ENCODE measurements at regions not wholly inside any gene's neighbourhood (a gene's known extent, or its start where the extent isn't known, plus 50 kb on each side); places are given as distances from the start of the nearest gene placed in this dataset.

DNA sequence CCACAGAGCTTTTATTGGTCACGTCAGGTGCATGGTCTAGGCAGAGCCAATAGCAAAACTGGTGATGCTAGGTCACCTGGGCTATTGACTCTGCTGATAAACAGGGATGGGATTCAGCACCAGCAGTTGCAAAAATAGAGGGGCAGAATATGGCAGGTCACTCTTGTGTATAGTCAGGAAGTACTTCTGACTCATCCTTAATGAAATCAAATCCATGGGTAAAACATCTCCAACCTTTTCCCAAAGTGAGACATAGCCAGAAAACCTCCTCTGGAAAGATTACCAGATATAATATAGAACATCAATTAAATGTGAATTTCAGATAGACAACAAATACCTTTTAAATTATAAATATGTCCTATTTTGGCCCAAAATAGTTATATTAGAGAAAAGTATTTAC is 383.2 kb downstream of the METTL15 start:
- DNase-seq (ENCODE audit: low read depth in 2 of 2), result peak in 1 of 2 donors; percentile 20

DNA sequence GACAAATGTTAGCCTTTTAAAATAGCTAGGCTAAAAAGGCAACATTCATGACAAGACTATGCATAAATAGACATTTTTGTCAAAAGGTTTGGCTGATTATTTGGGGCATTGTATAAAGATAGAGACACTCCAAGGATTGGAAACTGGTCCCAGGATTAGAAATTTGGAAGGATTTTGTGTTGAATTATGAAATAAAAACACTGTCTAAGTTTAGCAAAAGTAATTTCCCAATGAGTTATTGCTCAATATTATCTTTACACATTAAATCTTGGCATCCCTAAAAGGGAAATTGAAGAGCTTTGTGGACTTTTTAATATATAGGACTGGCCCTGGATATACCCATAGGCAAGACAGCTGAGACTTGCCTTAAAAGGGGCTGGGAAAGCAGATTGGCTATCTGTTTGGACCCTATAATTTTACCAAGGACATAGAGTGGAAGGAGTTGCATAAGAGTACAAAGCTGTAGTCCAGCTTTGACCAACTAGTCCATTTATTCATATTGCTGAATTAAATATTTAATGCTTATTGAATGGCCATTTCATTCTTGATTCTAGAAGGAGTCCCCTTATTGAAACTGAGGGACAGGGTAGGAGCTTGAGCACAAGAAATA is 382.7 kb downstream of the METTL15 start:
- no peak for DNase-seq (ENCODE audit: low read depth in 2 of 2)

DNA sequence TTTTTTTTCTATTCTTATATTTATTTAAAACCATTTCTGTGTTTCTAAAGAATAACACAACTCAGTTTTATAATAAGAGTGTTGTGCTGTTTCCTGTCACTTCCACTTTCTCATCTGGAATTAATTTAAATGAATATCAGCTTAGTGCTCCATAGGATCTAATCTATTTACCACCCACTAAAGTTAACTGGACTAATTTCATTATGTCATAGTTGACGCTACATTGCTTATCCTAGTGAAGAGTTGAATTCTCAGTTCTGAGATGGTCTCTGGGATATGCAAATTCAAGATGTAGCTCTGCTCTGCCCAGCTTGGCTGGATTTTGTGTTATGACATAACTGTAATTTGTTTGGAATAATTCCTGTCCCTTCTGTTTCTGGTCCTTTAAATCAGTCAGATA is 380.1 kb downstream of the METTL15 start:
- no peak for DNase-seq (ENCODE audit: low read depth in 2 of 2)

DNA sequence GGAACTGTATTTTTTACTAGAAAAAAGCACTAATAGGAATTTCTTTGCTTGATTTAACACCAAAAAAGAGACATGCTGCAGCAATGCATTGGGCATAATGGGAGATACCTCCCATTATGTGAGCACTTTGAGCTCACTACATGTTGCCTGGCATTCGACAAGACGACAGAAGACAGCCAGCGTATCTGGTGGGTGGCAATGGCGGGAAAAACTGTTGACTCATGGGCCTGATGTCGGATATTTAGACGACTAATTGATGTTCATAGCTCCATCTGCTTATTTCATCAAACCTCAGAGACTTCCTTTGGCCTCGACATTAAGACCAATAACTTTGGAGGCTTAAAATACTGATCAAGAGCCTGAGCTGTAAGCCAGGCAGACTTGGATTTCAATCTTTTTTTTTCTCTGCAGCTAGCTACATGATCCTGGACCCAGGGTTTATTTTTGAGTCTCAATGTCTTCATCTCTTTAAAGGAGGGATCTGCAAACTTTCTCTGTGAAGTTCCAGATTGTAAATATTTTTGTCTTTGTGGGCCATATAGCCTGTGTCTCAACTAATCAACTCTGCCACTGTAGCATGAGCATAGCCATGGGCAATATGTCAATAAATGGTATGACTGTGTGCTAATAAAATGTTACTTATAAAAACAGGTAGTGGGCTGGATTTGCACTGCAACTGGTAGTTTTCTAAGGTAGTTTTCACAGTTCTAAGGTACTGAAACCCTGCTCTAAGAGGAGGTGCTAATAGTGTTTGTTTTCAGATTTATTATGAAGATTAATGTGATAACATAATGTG is 375.1 kb downstream of the METTL15 start:
- no peak for DNase-seq (ENCODE audit: low read depth in 2 of 2)

DNA sequence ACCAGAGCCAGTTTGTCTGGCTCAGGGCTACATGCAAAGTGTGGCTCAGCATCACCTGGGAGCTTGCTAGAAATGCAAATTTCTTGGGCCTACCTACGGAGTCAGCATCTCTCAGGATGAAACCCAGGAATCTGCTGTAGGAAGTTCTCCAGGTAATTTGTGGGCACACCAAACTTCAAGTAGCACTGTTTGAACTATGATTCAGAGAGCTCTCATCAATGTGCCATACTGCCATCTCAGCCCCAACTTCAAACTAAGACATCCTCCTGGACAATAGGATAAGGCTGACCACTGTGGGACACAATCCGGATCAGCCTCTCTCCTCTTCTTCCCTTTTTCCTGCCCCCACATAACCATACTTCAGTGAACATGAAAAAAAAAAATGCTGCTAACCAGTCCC is 374.5 kb downstream of the METTL15 start:
- no peak for DNase-seq (ENCODE audit: low read depth in 2 of 2)

DNA sequence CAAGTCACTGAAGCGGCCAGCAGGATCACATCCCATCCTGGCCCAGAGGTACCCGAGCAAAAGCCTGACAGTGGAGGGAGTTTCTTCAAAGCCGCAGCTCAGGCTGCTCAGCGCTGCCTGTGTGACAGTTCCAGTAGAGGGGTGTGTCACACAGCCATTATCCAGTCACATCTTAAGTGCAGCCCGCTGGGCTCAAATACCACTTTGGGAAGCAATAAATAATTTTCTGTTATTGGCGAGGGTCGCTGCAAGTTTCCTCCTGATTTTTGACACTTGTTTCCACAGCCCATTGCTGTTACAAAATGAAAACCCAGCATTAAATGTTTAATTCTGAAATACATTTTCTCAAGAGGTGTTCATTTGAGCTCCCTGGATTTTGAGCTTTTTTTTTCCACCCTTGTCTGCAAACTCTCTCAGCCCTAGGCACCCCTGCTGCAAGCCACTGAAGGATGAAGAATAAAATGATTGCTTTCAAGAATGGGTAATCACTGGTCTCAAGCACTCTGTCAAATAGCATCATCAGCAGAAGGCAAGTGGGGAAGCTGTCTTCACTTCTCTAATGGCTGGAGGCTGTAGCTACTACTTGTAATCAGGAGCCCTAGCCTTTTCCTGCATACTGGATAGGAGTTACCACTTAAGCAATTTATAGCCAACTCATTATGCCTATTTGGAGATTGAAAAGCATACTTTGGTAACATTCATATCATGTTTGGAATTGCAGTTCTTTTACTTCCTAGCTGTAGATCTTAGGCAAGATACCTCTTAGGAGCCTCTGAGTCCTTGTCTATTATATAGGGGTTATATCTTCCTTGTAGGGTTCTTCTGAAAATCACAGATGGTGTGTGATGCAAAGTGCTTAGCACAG is 373.7 kb downstream of the METTL15 start:
- no peak for DNase-seq (ENCODE audit: low read depth in 2 of 2)

DNA sequence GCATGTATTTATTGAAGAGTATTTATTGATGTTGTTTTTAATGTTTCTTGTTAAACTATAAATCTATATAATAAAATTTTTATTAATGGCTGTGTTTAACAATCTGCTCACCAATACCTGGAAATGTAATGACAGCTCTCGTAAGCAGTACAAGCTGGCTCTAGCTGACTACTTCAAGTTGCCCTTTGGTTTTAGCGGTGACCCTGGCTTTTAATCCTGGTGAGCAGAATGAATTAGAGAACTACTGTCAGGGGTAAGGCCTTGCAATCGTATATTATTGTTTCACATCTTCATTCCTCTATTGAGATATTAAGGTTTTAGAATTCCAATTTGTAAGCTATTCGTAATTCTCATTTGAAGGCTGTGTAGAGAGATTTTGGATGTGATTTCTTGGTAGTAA is 372.2 kb downstream of the METTL15 start:
- no peak for DNase-seq (ENCODE audit: low read depth in 2 of 2)

DNA sequence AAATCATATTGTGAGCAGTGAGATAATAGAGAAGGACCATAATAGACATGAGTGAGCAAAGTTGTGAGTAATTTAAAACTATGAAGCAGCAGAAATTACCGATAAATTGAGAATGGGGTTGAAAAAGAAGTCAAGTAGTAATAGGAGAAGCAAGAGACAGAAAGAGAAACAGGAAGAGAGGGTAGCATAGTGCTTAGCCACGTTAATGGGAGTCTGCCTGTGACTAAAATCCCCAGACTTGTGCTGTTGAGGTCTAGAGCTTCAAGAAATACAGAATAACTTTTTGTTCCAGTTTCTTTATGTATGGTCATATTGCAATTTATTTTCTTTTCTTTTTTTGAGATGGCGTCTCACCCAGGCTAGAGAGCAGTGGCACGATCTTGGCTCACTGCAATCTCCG is 368.7 kb downstream of the METTL15 start:
- no peak for DNase-seq (ENCODE audit: low read depth in 2 of 2)

DNA sequence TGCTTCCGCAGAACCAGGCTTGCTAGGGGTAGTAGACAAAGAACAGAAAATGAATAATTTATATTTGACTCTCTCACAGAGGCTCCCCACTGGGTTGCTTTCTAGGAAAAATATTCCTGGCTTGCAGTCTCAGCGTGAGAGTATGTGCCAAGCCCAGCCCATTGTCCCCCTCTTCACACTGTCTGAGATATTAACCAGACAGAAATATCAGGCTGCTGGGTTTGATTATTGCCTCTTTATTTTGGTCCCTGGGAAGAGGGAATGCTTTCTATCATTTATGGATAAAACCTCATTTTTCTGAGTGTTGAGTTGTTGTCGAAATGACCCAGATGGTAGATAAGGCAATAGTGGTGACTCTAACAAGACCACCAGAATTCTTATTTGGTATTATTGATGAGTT is 367.9 kb downstream of the METTL15 start:
- DNase-seq (ENCODE audit: low read depth in 2 of 2), result no peak

DNA sequence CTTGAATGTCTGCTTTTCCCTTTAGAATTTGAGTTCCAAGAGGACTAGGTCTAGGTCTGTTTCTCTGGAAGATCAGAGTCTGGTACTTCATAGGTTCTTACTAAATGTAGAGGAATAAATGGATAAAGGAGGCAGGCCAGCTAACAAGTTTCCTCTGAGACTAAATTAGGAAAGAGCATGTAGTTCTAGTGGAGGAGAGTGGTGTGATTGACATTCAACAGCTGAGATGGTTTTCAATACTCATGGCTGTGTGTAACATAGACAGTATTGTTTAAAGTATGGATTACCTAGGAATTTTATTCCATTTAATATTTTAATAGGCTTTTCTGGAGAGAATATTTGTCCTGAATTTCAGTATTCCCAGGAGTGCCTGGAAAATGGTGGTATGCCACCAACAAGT is 364.7 kb downstream of the METTL15 start:
- no peak for DNase-seq (ENCODE audit: low read depth in 2 of 2)

DNA sequence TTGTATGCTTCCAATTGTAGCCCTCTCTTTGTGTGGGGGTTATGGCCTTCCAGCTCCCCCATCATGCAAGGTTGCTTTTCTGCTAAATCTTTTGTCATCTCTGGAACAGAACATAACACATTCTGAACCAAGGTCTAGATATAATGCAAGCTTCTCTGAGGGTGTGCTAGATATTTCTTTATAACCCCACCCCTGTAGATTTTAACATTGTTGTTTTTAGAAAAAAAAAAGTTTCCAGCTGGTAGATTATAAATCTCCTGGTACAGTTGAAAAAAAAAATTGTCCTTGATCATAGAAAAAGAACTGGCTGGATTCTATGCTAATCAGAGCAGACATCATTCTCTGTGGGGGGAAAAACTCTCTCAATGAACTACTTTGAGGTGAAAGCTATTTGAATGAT is 363.3 kb downstream of the METTL15 start:
- no peak for DNase-seq (ENCODE audit: low read depth in 2 of 2)

DNA sequence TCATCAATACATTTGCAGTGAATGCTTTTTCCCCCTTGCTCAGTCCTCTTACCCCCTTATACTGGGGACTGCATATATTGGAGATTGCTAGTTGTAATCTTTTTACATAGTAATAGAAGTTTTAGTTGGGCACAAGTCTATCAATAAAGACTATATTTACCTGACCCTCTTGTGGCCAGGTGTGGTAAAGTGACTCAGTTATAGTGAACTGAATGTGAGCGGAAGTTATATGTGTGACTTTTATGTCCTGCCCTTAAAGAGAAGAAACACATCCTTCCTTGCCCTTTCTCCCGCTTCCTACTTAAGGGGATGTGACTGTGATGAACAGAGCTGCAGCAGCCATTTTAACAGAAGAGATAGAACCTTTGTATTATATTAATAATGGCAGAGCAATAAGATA is 362.0 kb downstream of the METTL15 start:
- no peak for DNase-seq (ENCODE audit: low read depth in 2 of 2)

DNA sequence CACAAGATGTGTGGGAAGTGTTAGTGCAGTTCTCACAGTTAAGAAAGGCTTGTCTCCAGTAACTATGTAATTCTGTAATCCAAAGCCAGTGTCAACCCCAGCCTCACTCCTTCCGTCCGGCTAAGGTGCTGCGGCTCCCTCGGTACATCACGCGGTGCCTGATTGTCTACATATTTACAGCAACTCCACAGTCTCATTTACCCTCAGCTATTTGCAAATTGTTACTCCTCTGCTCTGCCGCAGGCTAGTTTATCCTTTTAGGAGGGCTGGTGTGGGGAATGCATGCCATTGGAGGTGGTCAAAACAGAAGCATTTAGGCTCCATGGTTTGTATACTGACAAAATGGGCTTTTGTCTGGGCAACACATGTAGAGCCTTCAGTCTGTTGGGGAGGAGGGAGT is 358.3 kb downstream of the METTL15 start:
- DNase-seq (ENCODE audit: low read depth in 2 of 2), result no peak

DNA sequence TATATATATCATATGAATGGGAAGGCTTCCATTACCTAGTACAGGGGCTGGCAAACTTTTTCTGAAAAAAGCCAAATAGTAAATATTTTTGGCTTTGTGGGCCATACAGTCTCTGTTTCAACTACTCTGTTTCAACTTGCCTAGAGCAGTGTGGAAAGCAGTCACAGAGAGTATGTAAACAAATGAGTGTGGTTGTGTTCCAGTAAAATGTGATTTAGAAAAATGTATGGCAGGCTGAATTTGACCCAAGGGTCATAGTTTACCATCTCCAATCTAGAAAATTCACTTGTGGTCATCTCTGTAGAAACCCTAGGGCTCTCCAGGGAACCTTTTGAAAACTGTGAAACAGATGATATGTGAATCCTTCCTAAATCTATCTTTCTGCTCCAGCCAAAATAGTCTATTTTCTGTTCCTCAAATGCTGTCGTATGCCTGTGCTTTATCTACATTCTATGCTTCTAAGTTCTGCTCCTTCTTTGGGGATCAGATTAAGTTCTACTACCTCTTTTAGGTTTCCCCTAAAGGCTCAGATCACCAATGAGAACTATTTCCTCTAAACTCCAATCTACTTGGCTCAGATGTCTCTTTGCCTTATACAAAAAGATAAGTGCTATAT is 356.2 kb downstream of the METTL15 start:
- DNase-seq (ENCODE audit: low read depth in 2 of 2), result no peak

DNA sequence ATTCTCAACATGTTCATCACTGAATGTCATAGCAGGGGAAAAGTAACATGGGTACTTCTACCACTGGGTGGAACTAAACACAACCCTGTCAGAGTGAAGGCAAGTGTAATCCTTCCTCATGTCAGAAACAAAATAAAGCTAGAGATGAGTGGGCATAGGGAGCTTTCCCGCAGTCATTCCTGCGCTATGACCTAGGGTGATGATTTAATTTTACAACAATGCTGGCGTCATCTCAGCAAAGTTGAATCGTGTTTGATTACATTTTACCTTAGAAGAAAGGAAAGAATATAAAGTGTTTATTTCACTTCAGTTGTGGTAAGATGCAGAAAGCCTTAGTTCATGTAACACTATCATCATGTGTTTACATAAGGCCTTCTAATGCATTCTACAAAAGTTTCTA is 355.6 kb downstream of the METTL15 start:
- no peak for DNase-seq (ENCODE audit: low read depth in 2 of 2)

DNA sequence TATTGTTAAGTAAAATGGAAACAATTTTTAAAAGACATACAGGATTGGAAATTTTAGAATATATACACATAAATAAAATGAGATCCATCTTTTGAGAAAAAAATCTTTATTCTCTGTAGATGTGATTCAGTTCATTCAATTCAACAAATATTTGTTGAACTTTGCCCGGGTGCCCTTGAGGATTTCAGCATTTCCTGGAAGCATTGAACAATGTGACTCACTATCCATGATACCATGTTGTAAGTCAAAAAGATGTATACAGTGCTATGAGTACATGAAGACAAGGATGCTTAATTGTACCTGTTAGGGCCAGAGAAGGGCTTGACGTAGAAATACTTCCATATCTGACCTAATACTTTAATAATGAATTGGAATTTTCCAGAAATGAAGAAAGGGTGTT is 353.7 kb downstream of the METTL15 start:
- peak in 1 of 2 donors; percentile 24 for DNase-seq (ENCODE audit: low read depth in 2 of 2)

DNA sequence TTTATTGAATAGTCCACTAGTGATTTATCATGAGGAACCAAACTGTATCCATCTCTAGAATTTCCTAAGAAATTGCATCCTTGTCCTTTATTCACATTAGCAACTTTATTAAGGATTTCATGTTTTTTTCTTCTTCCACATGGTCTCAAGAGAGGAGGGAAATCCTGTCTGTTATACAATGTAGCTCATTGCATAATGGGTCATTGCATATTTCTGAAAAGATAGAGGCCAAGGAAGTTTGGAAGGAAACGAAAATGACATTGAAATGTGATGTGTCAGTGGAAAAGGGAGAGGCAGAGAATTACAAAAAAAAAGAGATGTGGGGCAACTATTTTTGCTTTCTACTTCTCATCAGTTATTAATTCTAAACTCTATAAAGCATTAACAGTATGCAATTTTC is 353.1 kb downstream of the METTL15 start:
- peak in 1 of 2 donors; percentile 58 for DNase-seq (ENCODE audit: low read depth in 2 of 2)

DNA sequence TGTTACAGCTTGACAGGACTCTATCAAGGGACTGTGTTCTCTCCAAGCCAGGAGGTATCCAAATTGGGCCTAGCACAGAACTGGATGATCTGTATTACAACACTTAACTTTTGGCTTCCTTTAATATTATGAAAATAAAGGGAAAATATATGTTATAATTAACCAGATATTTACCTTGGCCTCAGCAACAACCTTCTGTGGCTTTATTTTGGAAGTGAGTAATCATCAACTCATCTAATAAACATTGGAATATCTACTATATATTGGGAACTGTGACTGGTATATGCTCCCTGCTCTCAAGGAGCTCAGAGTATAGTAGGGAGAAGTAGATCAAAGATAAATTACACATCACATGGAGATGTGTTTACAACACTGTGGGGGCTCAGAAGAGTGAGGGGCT is 352.2 kb downstream of the METTL15 start:
- DNase-seq (ENCODE audit: low read depth in 2 of 2), result peak in 1 of 2 donors; percentile 8

DNA sequence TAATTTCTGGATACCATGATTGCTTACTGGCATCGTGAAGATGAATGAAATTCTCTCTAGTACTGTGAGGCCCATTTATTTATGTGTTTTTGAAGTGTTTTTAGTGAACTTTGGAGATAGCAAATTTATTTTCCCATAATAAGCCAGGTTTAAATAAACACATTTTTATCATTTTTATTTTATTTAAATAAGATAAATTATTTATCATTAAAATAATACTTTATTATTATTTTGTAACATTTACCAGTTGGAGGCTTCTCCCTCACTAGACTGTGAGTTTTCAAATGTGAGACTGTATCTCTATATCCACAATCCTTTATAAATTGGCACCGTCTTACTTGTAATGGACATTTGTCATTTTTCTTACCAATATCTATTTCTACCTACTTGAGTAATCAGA is 351.7 kb downstream of the METTL15 start:
- no peak for DNase-seq (ENCODE audit: low read depth in 2 of 2)

DNA sequence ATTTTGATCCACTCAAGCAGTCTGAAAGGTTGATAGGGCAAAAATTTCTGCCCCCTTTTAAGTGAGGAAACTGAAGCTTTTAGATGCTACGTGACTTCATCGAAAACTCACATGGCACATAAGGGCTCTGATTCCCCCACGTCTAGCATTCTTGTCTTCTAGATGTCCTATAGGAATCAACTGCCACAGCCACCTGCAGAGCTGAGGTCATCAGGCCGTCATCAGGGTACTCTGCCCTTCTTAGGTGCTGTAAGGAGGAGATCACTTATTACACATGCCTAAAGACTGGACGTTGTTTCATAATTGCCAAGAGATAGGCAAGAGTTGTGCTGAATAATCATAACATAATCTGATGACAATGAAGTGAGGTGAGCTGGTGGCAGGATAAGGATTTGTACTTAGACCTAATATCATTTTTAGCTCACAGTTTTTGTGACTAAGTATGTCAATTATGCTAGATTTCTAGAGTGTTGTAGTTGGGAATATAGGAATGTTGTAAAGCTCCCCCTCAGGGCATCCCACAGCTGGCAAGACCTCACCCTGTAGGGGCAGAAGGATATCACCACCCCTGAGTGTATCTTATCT is 349.4 kb downstream of the METTL15 start:
- no peak for DNase-seq (ENCODE audit: low read depth in 2 of 2)

DNA sequence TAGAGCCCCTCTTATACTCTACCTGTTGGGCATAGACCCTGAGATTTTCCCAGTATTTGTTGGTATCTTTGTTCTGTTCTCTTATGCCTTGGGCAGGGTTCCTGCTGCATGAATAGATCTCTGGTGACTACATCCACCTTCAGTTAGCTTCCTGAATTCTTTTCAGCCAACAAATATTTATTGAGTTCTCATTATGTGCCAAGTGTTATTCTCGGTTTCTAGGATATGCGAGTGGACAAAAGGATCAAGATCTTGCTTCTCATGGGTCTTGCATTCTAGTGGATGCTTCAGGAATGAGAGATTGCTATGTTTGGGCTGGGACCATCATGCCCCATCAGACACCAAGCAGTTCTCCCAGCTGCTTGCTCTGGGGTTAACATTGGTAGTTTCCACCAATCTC is 340.0 kb downstream of the METTL15 start:
- DNase-seq (ENCODE audit: low read depth in 2 of 2), result no peak

DNA sequence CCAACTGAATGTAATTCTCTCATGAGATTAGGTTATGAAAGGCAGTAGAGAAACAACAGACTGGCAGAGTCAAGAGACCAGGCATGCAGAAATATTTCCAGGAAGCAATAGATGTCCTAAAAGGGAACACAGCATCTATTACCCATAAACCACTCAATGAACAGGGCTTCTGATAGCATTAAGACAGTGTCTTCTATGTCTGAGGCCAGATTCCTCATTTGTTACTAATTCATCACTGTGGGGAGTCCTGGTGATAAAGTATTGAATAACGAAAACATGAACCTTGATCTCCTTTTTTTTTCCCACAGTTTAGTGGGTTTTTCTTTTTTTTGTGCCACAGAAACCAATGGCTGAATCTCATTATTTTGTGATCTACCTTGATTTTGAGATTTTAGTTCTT is 339.0 kb downstream of the METTL15 start:
- no peak for DNase-seq (ENCODE audit: low read depth in 2 of 2)

Measured in lung microvascular endothelial cell (primary cell).